ENCODE measurements at regions not wholly inside any gene's neighbourhood (a gene's known extent, or its start where the extent isn't known, plus 50 kb on each side); places are given as distances from the start of the nearest gene placed in this dataset.

GRCh38 chr10:61138708-61139591 lies 195.0 kb upstream of the RHOBTB1 start:
- no peak for FAIRE-seq

DNA sequence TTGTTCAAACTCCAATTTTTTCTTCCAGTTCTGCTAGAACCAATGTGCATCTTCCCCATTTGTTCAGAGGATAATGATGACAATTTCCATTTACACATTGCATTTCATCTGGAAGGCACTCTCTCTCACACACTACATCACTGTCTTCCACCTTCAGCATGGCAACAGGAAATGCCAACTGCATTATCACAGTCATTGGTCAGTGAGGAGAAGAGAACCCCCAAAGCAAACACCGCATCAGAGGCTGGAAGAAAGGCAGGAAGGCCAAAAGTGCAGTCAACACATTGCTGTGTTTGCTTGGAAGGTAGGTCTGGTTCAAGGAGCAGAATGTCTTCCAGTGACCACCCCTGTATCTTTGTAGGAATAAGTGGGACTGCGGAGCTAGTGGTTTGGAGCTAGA lies 192.2 kb upstream of the RHOBTB1 start:
- FAIRE-seq: no peak

DNA sequence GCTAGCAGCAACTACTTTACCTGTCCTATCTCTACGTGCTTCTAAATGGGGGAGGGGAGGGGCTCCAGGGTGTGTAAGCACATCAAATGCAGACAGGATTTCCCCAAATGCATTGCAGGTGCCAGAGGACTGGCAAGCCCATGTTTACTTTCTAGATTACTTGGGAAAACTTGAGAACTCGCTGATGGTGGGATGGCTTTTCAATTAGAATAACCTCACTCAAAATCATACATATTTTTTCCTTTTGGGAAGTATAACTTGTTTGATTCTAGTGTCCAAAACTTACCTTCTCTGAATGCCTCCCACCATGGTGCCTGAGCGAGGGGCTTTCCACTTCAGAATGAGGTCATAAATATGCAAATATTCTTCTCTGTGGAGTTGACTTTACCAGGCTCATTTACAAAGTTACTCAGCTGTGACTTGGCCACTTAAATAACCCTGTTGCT lies 191.3 kb upstream of the RHOBTB1 start:
- FAIRE-seq: no peak

- no peak for FAIRE-seq
Measured at GRCh38 chr10:61130366-61130765, 186.4 kb upstream of the RHOBTB1 start.

DNA sequence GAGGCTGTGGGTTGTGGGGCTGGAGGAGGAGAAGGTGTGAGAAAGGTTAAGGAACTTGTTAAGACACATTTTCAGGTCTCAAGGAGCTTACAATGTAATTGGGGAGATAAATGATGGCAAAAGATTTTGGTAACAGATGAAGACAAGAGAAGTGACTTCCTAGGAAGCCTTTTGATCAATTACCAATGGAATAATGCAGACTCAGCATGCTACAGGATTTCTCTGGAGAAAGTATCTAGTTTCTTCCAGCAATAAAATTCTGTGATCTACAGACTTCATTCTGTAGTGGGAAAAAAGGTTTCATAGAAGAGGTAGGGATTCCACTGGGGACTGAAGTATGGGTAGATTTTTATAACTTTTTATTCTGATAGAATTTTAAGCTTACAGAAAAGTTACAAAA lies 184.2 kb upstream of the RHOBTB1 start:
- FAIRE-seq: no peak

- no peak for FAIRE-seq
Measured at GRCh38 chr10:61125560-61126170, 181.7 kb upstream of the RHOBTB1 start.

DNA sequence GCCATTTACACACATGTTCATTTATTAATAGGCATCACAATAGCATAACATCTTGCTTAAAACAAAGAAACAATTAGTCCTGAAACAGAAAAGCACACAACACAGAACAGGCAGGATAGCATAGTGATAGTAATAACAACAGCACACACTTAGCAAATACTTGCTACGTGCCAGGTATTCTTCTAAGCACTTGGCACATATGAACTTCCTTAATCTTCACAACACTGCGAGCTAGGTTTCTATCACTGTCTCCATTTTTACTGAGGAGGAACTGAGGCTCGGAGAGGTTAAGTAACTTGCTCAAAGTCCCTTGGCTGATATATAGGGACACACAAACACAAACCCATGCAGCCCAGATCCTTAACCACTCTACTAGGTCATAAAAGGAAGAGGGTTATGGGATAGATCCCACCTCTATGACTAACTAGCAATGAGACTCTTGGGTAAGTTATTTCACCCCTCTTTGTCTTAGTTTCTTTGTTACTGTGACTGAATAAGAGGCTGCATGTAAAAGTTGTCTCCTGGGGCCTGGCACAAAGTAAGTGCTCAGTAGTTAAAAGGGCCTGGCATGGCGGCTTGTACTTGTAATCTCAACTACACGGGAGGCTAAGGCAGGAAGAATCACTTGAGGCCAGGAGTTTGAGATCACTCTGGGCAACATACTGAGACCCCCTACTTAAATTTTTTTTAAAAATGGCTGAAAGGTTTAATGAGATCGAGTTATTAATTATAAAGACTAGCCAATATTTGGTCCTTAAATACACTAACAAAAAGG lies 181.0 kb upstream of the RHOBTB1 start:
- FAIRE-seq: no peak

DNA sequence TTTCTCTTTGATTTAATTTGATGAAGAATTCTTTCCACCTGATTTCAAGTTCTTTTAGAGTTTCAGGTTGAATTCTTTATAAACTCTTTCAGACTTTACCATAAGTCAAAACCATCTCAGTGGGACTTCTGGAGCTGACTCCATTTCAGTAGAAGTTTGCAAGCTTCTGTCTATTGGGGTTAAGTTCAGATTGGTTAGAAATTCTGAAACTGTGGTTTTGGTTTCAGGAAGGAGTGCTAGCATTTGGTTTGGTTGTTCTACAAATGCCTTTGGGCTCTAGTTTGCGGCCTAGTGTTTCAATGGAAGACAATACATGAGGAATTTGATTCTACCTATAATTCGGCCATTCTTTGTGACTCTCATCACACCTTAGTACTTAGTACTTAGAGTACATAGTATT lies 176.8 kb upstream of the RHOBTB1 start:
- no peak for FAIRE-seq

GRCh38 chr10:61119573-61119972 lies 175.6 kb upstream of the RHOBTB1 start:
- no peak for FAIRE-seq

DNA sequence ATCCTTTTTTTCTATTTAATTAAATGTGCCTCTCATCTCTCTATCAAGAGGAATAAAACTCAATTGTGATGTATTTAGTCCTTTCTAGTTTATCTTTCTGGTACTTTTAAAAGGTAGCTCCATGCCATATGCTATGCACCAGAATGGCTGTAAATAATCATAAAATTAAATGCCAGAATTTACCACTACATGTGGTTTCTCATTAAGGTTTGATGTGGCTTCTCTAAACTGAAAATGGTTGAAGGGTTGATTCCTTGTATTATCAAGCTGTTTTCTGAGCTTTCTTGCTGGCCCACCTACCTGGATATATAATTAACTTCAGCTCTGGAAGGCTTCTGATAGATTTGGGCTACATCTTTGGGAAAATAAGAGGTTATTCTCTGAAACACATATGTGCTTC lies 171.9 kb upstream of the RHOBTB1 start:
- FAIRE-seq: no peak

GRCh38 chr10:61112771-61113170 lies 168.8 kb upstream of the RHOBTB1 start:
- no peak for FAIRE-seq

GRCh38 chr10:61110936-61111335 lies 167.0 kb upstream of the RHOBTB1 start:
- FAIRE-seq: no peak

DNA sequence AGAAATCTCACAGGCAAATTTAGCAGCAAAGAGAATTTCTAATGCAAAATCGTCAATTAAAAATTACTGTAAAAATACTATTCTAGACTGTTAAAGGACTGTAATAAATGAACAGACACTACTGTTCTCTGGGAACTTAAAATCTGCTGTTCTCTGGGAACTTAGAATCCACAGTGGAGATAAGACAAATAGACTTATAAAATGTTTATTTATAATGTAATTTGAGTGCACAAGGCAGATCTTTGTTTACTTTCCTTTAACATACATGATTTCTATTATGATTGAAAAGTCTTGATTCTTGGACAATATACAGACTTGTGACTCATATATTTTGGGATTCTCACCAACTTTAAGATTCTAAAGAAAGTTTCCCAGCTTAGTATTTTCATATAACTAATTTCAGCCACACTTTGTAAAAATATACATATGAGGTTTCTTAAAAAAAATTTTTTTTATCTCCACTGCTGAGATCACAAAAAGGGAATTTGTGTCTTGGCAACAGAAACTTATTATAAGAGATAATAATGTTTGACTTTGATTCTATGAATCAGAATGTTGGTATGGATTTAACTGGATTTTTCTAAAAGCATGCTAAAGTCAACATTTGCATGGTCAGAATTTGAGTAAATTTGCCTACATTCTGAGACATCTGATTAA lies 166.3 kb upstream of the RHOBTB1 start:
- FAIRE-seq: no peak

- no peak for FAIRE-seq
Measured at GRCh38 chr10:61108915-61109314, 164.9 kb upstream of the RHOBTB1 start.

DNA sequence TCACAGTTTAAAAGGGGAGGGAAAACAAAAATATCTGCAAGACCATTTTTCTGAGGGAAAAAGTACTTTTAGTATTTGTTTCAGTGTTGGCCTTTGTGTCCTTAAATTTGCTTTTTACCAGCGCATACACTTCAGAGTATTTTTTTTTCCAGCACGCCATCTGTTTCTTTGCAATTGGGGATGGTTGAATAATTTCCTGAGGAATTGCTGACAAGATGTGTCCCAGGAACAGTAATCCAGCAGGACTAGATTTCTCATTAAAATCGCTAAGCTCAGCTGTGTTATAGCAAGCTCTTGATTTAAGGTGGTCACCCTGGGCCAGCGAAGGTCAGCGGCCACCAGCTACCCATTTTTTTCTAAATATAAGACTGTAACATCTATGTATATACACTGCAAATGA lies 156.9 kb upstream of the RHOBTB1 start:
- FAIRE-seq: no peak

DNA sequence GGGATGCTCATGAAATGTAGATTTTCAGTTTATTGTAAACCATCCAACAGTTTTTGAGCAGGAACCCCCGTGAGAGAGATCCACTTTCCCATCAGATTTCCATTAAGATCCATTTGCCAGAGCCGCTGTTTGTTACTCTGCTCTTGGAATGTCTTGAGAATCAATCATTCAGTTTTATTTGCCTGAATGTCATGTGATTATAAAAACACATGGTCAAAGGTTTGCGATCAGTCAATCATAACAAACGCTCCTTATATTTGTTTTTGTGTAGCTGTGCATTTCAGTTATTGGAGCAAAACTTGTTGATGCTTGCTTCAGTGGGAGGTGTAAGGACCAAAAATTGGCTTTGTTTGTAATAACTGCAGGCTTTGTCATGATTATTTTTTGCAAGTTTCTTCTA lies 155.8 kb upstream of the RHOBTB1 start:
- no peak for FAIRE-seq

DNA sequence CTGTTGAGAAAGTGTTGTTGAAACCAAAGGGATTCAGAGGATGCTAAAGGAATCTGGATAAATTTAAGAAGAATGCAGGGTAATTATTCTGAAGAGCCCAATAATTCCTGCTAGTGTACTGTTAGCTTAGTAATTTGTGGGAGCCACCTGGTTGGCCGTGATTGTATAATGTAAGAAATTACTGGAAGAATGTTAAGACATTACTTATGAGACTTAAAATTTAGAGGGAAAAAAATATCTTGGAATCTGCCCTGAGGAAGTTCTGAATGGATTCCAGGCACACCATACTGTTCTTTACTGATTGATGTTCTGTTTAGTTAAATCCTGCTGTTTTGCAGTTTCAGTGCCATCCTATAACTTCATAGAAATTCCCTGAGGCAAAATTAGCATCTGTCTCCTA lies 155.0 kb upstream of the RHOBTB1 start:
- no peak for FAIRE-seq

DNA sequence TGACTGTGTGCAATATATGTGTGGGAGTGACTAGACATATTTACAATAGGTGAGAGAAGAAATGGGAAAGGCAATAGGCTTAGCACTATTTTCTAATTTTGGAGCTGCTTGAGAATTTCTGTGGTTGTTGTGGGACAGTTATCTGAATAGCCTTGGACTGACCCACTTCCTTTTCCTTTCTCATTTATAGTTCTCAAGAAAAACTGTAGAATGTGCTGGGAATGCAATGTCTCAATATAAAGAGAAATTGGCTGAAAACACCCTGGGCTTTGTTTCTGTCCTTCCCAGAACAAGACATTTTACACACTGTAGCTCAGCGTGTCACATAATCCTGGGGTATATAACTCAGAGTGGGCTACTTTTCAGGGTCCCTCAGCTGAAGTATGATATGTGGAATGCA lies 153.0 kb upstream of the RHOBTB1 start:
- no peak for FAIRE-seq

- FAIRE-seq: no peak
Measured at GRCh38 chr10:61096056-61096455, 152.1 kb upstream of the RHOBTB1 start.

GRCh38 chr10:61091531-61091930 lies 147.5 kb upstream of the RHOBTB1 start:
- no peak for FAIRE-seq

DNA sequence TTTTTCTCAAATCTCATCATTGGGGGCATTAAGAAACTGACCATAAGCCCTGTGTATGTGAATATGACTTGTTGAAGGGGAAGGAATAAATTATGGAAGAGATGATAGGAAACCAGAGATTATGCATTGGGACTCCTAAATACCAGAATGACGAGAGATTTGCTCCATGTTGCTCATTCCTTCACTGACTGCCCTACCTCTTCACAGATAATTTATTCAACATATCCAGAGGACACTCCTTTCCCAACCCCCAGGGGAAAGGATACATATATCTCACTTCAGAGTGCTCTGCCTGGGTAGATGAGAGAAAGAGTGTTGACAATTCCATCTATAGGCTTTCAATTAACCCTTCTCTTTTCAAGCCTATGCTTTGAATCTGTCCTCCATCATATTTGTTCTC lies 145.3 kb upstream of the RHOBTB1 start:
- no peak for FAIRE-seq

DNA sequence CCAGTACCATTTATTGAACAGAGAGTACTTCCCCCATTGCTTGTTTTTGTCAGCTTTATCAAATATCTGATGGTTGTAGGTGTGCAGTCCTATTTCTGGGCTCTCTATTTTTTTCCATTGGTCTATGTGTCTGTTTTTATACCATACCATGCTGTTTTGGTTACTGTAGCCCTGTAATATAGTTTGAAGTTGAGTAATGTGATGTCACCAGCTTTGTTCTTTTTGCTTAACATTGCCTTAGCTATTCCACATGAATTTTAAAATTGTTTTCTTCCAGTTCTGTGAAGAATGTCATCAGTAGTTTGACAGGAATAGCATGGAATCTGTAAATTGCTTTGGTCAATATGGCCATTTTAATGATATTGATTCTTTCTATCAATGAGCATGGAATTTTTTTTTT lies 140.5 kb upstream of the RHOBTB1 start:
- no peak for FAIRE-seq

- no peak for FAIRE-seq
Measured at GRCh38 chr10:61081301-61081700, 137.3 kb upstream of the RHOBTB1 start.

Data from colon (tissue), 2 donors.